SHP77 treated with DMSO at 0.1 percent for 48 hours (cell line): ENCODE measurements at regions not wholly inside any gene's neighbourhood (a gene's known extent, or its start where the extent isn't known, plus 50 kb on each side); places are given as distances from the start of the nearest gene placed in this dataset.
A peak's percentile ranks its signal among the peaks of the same experiment; 100 is the strongest.
"Not testable (repeated sequence)": the region's sequence is repeated elsewhere in the genome, so short reads cannot be mapped to it uniquely, and the experiment has no call there.

Experiments used
- DNase-seq: peaks from one replicate; lab custom pipeline; 2025; lab: John Stamatoyannopoulos, UW

GRCh38 chr13:91024157-91024792 lies 323.2 kb upstream of the MIR17HG start:
- no peak for DNase-seq

- DNase-seq = no peak
Measured at GRCh38 chr13:91025442-91025841, 322.0 kb upstream of the MIR17HG start.

GRCh38 chr13:91031508-91031907 lies 316.0 kb upstream of the MIR17HG start:
- DNase-seq = no peak

GRCh38 chr13:91032104-91032503 lies 315.4 kb upstream of the MIR17HG start:
- DNase-seq = no peak

- no peak for DNase-seq
Measured at GRCh38 chr13:91036886-91037285, 310.6 kb upstream of the MIR17HG start.

- DNase-seq = no peak
Measured at GRCh38 chr13:91042870-91043269, 304.6 kb upstream of the MIR17HG start.

GRCh38 chr13:91045351-91046034 lies 302.0 kb upstream of the MIR17HG start:
- DNase-seq = peak; percentile 35

- DNase-seq = no peak
Measured at GRCh38 chr13:91046715-91047327, 300.7 kb upstream of the MIR17HG start.

- DNase-seq = no peak
Measured at GRCh38 chr13:91050970-91051369, 296.5 kb upstream of the MIR17HG start.

- DNase-seq = no peak
Measured at GRCh38 chr13:91052876-91053275, 294.6 kb upstream of the MIR17HG start.

GRCh38 chr13:91053318-91054065 lies 294.0 kb upstream of the MIR17HG start:
- no peak for DNase-seq

- DNase-seq = no peak
Measured at GRCh38 chr13:91054902-91055301, 292.6 kb upstream of the MIR17HG start.

GRCh38 chr13:91056746-91057145 lies 290.7 kb upstream of the MIR17HG start:
- no peak for DNase-seq

- DNase-seq = not testable (repeated sequence)
Measured at GRCh38 chr13:91057507-91057906, 290.0 kb upstream of the MIR17HG start.

- no peak for DNase-seq
Measured at GRCh38 chr13:91058066-91058465, 289.4 kb upstream of the MIR17HG start.

- DNase-seq = no peak
Measured at GRCh38 chr13:91058919-91059318, 288.6 kb upstream of the MIR17HG start.

- DNase-seq = no peak
Measured at GRCh38 chr13:91066745-91067144, 280.7 kb upstream of the MIR17HG start.

GRCh38 chr13:91072486-91072885 lies 275.0 kb upstream of the MIR17HG start:
- DNase-seq = no peak

GRCh38 chr13:91074091-91074490 lies 273.4 kb upstream of the MIR17HG start:
- no peak for DNase-seq

- DNase-seq = no peak
Measured at GRCh38 chr13:91076830-91077229, 270.7 kb upstream of the MIR17HG start.

- peak; percentile 31 for DNase-seq
Measured at GRCh38 chr13:91078093-91078679, 269.3 kb upstream of the MIR17HG start.

GRCh38 chr13:91079176-91079575 lies 268.3 kb upstream of the MIR17HG start:
- DNase-seq = no peak
